Raji (cell line): ENCODE measurements at regions not wholly inside any gene's neighbourhood (a gene's known extent, or its start where the extent isn't known, plus 50 kb on each side); places are given as distances from the start of the nearest gene placed in this dataset.

ENCODE experiments used
- POLR2A ChIP-seq: IDR thresholded peaks from 2 replicates; pipeline ENCODE4 v1.6.1; 2011; ENCODE audit warnings: low read depth, low read length, control low read depth; ENCODE audit not compliant: insufficient read depth

DNA sequence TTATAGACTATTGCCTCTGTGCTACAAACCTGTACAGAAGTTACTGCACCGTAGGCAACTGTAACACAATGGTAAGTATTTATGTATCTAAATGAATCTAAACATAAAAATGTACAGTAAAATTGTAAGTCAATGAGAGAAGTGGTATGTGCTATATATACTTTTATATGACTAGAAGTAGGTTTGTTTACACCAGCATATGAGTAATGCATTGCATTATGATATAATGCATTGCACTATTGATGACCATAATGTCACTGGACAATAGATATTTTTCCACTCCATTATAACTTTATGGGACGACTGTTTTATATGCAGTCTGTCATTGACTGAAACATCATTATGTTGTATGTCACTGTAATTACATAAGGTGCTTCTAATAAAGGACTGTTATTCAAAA, 340.3 kb upstream of the SNX7 start:
- TF ChIP-seq POLR2A, result no peak

DNA sequence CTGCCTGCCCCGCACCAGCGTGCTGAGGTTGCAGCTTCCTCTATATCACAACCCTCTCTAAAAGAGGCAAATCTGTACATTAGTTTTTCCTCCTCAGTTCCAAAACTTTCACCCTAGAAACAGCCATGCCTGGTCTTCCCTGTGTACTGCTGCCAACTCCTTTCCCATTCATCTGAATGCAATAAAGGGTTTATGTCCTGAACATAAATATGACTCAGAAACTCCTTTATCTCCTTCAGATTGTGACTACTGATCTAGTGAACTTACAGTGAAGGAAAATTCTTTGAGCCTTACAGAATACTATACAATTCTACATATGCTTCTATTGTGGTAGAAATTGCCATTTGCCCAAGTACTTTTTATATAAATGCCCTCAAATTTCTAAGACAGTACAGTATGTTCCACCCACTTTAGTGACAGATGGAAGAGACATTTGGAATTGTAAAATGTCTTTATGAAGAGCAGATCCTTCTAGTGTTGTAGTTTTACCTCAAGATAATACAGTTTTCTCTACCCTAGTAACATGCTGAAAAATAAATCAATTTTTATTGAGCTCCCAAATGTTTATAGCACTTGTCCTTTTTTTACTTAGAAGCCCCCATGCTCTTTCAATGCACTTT, 345.1 kb upstream of the SNX7 start:
- TF ChIP-seq POLR2A, result no peak

- TF ChIP-seq POLR2A, result no peak
Measured at GRCh38 chr1:98315309-98315708, 346.2 kb upstream of the SNX7 start.

DNA sequence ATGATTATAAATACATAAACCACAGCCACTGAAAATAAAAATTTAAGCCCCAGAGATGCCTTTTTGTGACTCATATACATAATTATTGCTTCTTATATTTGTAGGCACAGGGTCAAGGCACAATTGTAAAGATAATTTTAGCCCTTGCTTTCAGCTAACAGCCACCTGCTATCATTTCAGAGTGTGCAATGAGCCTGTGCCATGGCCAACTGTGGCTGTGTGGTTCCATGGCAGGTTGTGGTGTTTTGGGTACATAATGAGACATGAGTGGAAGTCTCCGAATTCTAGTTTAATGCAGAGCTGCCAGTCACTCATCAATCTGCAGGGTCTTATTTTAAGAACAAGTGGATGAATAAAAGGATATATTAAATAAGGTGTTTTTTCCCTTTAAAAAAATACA, 346.9 kb upstream of the SNX7 start:
- no peak for TF ChIP-seq POLR2A

DNA sequence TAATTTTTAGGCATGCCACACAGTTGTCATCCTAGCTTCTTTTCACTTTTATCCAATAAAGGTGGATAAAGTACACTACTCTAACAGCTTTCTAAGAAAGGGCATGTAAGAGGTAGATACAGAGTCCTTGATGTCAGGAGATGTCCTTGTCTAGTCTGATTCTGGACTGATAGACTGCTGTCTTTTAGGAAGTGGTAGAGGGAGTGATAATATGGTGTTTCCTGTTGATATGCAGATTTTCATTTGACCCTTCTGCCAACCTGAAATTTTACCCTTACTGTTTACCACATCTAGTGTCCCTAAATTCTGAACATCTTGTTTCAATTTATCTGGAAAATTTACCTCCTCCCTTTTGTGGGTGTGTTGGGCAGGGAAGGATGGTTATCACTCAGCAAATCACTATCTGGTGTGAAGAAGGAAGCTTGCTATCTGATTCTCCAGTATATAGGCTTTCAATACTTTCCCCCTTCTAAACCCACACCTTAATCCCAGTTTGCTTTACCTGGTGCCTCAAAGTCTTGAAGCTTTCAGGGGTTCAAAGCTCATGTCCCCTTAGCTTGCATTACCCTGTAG, 354.9 kb upstream of the SNX7 start:
- no peak for TF ChIP-seq POLR2A

GRCh38 chr1:98305362-98305761, 356.2 kb upstream of the SNX7 start:
- TF ChIP-seq POLR2A, result no peak

DNA sequence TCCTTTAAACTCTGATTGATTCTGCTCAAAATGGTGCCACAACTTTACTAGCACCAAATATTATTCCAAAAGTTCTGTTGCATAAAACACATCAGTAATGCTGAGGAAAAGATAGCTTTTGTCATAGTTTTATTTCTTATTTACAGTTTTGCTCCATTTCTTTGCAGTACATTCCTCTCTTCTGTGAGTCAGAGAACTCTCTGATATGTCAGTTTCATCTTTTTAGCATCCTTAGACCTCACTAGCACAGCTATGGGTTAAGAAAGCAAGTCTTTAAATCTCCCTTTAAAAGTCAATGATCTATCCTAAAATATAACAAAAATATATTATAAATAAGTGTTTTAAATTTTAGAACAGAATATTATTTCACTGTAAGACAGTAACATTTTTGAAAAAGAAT, 356.6 kb upstream of the SNX7 start:
- TF ChIP-seq POLR2A, result no peak

DNA sequence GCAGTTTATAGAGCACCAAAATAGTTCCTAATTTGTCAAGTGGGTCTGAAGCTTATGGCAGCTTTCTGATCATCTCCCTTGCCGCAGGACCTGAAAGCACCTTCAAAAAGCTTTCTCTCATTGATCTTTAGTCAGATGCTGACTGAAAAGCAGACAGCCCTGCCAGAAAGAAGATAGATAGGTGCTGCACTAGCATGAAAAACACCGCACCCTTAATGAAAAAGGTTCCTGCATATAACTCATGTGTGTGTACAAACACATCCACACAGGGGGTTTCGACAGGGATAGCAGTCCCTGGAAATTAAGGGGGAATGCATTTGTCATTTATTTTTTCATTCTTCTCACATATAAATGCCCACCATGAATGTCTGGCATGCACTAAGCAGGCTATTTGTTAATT, 361.7 kb upstream of the SNX7 start:
- TF ChIP-seq POLR2A, result no peak

- no peak for TF ChIP-seq POLR2A
Measured at GRCh38 chr1:98299313-98299712, 362.2 kb upstream of the SNX7 start.

GRCh38 chr1:98298319-98298718, 363.2 kb upstream of the SNX7 start:
- TF ChIP-seq POLR2A, result no peak

DNA sequence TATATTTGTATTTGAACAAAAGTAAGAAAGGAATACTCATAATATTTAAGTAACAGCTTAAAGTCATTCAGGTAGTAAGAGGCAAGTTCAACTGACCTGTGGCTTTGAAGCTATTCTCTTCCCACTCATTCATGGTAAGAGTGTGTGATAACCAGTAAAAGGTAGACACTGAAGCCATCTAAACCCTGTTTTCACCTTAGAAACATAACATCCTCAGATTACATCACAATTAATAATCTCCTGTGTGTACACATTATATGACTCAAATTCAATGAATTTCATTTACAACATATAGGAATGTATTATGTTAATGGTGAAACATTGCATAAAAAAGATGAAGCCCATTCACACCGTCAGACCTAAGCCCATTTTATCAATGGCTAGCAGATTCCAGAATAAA, 364.8 kb upstream of the SNX7 start:
- TF ChIP-seq POLR2A, result no peak

DNA sequence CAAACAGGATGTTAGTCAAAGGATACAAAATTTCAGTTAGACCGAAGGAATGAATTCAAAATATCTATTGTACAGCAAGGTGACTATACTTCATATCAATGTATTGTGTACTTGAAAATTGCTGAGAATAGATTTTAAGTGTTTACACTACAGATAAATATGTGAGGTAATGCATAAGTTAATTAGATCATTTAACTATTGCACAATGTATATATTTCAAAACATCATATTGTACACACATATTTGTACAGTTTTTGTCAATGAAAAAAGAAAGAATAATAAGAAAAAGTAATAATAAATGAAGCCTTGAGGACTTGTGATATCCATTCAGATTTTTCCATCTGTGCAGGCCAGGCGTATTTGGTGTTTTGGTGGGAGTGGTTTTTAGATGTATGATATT, 367.4 kb upstream of the SNX7 start:
- no peak for TF ChIP-seq POLR2A

DNA sequence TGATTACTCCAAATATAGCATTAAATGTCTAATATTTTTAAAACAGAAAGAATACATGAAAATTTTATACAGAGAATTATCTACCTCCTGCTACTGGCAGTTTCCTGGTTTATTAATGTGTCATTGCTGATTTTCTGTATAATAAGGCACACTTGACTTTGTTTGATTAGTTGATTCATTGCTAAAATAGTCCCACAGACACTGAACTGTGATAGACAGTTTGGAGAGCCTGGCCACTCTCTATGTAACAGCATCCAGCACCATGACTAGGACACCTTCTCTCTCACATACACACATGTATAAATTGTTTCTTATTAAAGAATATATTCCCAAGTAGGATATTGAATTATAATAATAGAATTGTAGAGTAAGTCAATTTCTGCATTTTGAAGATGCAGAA, 368.5 kb upstream of the SNX7 start:
- TF ChIP-seq POLR2A, result no peak

GRCh38 chr1:98289311-98289710, 368.5 kb upstream of the DPYD start:
- TF ChIP-seq POLR2A, result no peak

DNA sequence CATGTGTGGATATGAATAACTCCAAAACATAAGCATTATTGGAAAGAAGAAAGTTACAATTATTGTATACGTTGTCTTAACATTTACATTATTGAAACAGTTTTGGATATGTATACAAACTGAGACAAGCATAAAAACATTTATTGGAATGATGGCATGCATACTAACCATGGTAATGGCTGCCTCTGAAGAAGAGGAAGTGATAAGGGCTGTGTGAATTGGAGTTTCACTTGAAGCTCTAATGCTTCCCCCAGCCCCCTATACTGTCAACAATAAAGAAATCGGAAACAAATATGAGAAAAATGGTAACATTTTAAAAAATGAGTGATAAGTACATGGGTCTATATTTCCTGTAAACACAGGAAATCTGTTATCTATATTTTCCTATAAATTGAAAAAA, 367.7 kb upstream of the DPYD start:
- TF ChIP-seq POLR2A, result no peak

DNA sequence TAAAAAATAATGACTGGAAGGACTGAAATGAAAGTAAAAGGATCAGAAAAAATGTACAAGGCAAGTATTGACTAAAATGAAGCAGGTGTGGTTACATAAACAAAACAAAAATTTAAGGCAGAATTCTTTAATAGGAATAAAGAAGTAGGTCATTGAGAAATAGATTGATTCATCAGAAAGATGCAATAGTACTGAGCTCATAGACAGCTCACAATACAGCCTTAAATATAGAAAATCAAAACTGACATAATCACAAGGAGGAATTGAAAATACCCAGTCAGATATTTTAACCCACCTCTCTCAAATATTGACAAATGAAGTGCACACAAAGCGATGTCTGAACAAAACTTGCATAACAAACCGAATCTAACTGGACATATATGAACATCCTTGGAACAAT, 366.8 kb upstream of the DPYD start:
- no peak for TF ChIP-seq POLR2A

- TF ChIP-seq POLR2A, result no peak
Measured at GRCh38 chr1:98286656-98287055, 365.8 kb upstream of the DPYD start.
